Keratinocyte (primary cell): ENCODE measurements at regions not wholly inside any gene's neighbourhood (a gene's known extent, or its start where the extent isn't known, plus 50 kb on each side); places are given as distances from the start of the nearest gene placed in this dataset.

Experiments
- DNase-seq: peaks from one replicate; pipeline ENCODE4 v3.0.0-alpha.2; 2011; ENCODE audit warnings: low read depth, missing footprints, low spot score
- FAIRE-seq: peaks from 2 replicates; lab custom pipeline; 2011; peaks lifted over from hg19 to GRCh38; lab: Jason Lieb, UNC
- H2AFZ ChIP-seq: 2 replicates; pipeline ENCODE4 v1.6.0; 2012; ENCODE audit warnings: low read length, control low read depth, inconsistent platforms; ENCODE audit not compliant: control insufficient read depth
- H3K27ac ChIP-seq: 2 replicates; pipeline ENCODE4 v1.5.1; 2011; ENCODE audit warnings: low read length; ENCODE audit not compliant: control insufficient read depth, insufficient read depth
- H3K27me3 ChIP-seq: 3 replicates; pipeline ENCODE4 v1.6.0; 2011; ENCODE audit warnings: low read length; ENCODE audit not compliant: control insufficient read depth, insufficient read depth; ENCODE audit errors: extremely low read depth
- H3K36me3 ChIP-seq, 2 experiments: 2 replicates in 1 of 2; 3 replicates in 1 of 2; pipeline ENCODE4 v1.5.1; 2011; ENCODE audit warnings: low read length in 2 of 2, mild to moderate bottlenecking in 1 of 2; ENCODE audit not compliant: control insufficient read depth in 2 of 2, insufficient read depth in 2 of 2; ENCODE audit errors: extremely low read depth in 1 of 2
- H3K4me1 ChIP-seq: 3 replicates; pipeline ENCODE4 v1.5.1; 2011; ENCODE audit warnings: low read length; ENCODE audit not compliant: control insufficient read depth, insufficient read depth; ENCODE audit errors: extremely low read depth
- H3K4me2 ChIP-seq: 3 replicates; pipeline ENCODE4 v1.6.0; 2011; ENCODE audit warnings: low read depth, low read length; ENCODE audit not compliant: control insufficient read depth, insufficient read depth; ENCODE audit errors: extremely low read depth
- H3K4me3 ChIP-seq, 3 experiments: fragments of 200-600 bp in 1 of 3; sonication (generic) in 1 of 3; 2 replicates in 2 of 3; 3 replicates in 1 of 3; pipeline ENCODE4 v1.5.1; 2011 to 2016; ENCODE audit warnings: low read length in 3 of 3, mild to moderate bottlenecking in 3 of 3, control low read depth in 2 of 3, inconsistent platforms in 1 of 3, low read depth in 1 of 3, mixed read lengths in 1 of 3, mixed run types in 1 of 3, moderate library complexity in 1 of 3; ENCODE audit not compliant: control insufficient read depth in 2 of 3, insufficient read depth in 2 of 3; ENCODE audit errors: extremely low read depth in 1 of 3
- H3K79me2 ChIP-seq: 2 replicates; pipeline ENCODE4 v1.6.0; 2012; ENCODE audit warnings: low read length; ENCODE audit not compliant: control insufficient read depth, insufficient read depth
- H3K9ac ChIP-seq: 3 replicates; pipeline ENCODE4 v1.6.0; 2011; ENCODE audit warnings: low read length; ENCODE audit not compliant: control insufficient read depth, insufficient read depth; ENCODE audit errors: extremely low read depth
- H3K9me1 ChIP-seq: 3 replicates; pipeline ENCODE4 v1.6.0; 2011; ENCODE audit warnings: low read length; ENCODE audit not compliant: control insufficient read depth, insufficient read depth; ENCODE audit errors: extremely low read depth
- H3K9me3 ChIP-seq: 2 replicates; pipeline ENCODE4 v1.5.1; 2012; ENCODE audit warnings: low read depth, low read length; ENCODE audit not compliant: control insufficient read depth
- H4K20me1 ChIP-seq: 3 replicates; pipeline ENCODE4 v1.6.0; 2011; ENCODE audit warnings: low read length; ENCODE audit not compliant: control insufficient read depth, insufficient read depth; ENCODE audit errors: extremely low read depth
- EZH2 ChIP-seq: IDR thresholded peaks from one replicate; pipeline ENCODE4 v1.6.1; 2012; ENCODE audit warnings: inconsistent platforms, mild to moderate bottlenecking, low read length, moderate library complexity
- dilution Hi-C: fragments of 300-500 bp; cut with MboI; formaldehyde crosslinking; loops from one replicate; pipeline ENCODE4 v1.7.0; 2020; ENCODE audit warnings: low sequenced_read_pairs; ENCODE audit not compliant: extremely low pct_ligation_motif_present
- TF ChIP-seq, protein P1 (sequence below), 3 experiments: IDR thresholded peaks in 1 of 3; conservative IDR thresholded peaks in 1 of 3; optimal IDR thresholded peaks in 1 of 3; 2 replicates in 2 of 3; 3 replicates in 1 of 3; pipeline versions ENCODE3 to v1.5.1; 2011; ENCODE audit warnings: low read length in 3 of 3, mild to moderate bottlenecking in 3 of 3, moderate library complexity in 2 of 3, control low read depth in 1 of 3, inconsistent platforms in 1 of 3; ENCODE audit not compliant: insufficient read depth in 2 of 3; ENCODE audit errors: extremely low read depth in 1 of 3

DNA sequence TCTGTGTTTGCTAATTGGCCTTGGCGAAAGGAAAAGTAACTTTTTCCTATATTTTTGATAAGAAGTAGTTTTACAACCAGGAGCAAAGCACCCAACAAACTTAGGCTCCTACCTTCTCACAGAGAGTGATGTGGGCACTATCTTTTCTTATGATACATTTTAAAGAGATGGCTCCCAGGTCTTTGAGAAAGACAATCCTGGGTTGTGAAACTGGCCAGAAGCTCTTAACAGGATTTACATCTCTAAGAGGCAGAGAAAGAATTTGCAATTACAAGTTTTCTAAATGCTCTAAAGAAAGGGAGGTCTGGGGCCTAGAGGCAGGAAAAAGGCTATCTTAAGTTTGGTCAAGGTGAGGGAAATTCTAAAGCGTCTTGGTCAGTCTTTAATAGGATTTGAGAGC is 609.7 kb downstream of the VGLL3 start:
- Histone ChIP-seq H3K27me3 (no peaks in the 10 kb centered on the region), H3K79me2 (no peaks in the 10 kb centered on the region), H2AFZ (no peak overlapping the region), H3K9ac (no peak overlapping the region), H3K27ac (no peak overlapping the region), H4K20me1 (no peaks in the 10 kb centered on the region), H3K9me3 (no peaks in the 10 kb centered on the region), H3K4me3 (no peak overlapping the region), H3K4me1 (no peaks in the 10 kb centered on the region), H3K9me1 (no peaks in the 10 kb centered on the region), H3K4me2 (no peak overlapping the region), H3K36me3 (no peaks in the 10 kb centered on the region)
- dilution Hi-C loops = no loop called here
- TF ChIP-seq, protein P1, sequence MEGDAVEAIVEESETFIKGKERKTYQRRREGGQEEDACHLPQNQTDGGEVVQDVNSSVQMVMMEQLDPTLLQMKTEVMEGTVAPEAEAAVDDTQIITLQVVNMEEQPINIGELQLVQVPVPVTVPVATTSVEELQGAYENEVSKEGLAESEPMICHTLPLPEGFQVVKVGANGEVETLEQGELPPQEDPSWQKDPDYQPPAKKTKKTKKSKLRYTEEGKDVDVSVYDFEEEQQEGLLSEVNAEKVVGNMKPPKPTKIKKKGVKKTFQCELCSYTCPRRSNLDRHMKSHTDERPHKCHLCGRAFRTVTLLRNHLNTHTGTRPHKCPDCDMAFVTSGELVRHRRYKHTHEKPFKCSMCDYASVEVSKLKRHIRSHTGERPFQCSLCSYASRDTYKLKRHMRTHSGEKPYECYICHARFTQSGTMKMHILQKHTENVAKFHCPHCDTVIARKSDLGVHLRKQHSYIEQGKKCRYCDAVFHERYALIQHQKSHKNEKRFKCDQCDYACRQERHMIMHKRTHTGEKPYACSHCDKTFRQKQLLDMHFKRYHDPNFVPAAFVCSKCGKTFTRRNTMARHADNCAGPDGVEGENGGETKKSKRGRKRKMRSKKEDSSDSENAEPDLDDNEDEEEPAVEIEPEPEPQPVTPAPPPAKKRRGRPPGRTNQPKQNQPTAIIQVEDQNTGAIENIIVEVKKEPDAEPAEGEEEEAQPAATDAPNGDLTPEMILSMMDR (optimal IDR thresholded peaks at IDR 0.05 in 1 of 3, IDR thresholded peaks at IDR 0.05 in 1 of 3, conservative IDR thresholded peaks at IDR 0.05 in 1 of 3; ENCODE audit: extremely low read depth in 1 of 3, insufficient read depth in 2 of 3, low read length in 3 of 3) = no peak
- TF ChIP-seq EZH2 = no peak
- DNase-seq = no peak
- no peak for FAIRE-seq

DNA sequence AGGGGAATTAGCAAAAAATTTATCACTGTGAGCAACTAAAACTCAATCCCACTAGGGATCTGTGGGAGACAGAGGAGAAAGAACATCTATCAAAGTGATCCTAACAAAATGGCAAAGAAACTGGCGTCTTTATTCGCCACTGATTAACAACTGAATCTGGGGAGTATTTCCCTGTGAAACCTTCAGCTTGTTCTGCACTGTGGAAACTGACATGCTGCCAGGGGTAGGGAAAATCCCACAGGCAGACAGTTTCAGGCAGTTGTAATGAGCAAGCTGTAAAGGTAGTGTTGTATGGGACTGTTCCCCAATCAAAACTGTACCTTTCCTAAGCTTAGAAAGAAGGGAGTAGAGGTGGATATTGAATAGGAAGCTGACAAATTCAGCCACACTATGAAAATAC is 611.7 kb downstream of the VGLL3 start:
- Histone ChIP-seq H3K4me2 (no peak overlapping the region), H3K9me1 (no peaks in the 10 kb centered on the region), H3K4me3 (no peak overlapping the region), H3K9ac (no peak overlapping the region), H3K4me1 (no peaks in the 10 kb centered on the region), H3K9me3 (no peaks in the 10 kb centered on the region), H3K79me2 (no peaks in the 10 kb centered on the region), H3K27me3 (no peaks in the 10 kb centered on the region), H3K27ac (no peak overlapping the region), H3K36me3 (no peaks in the 10 kb centered on the region), H2AFZ (no peak overlapping the region), H4K20me1 (no peaks in the 10 kb centered on the region)
- TF ChIP-seq EZH2 = no peak
- TF ChIP-seq, protein P1 (optimal IDR thresholded peaks at IDR 0.05 in 1 of 3, IDR thresholded peaks at IDR 0.05 in 1 of 3, conservative IDR thresholded peaks at IDR 0.05 in 1 of 3; ENCODE audit: extremely low read depth in 1 of 3, insufficient read depth in 2 of 3, low read length in 3 of 3) = no peak
- dilution Hi-C loops = no loop called here
- no peak for DNase-seq
- FAIRE-seq = no peak
